GF-D8 (cell line): ENCODE measurements at regions not wholly inside any gene's neighbourhood (a gene's known extent, or its start where the extent isn't known, plus 50 kb on each side); places are given as distances from the start of the nearest gene placed in this dataset.

Source experiments
- DNase-seq: peaks from one replicate; lab custom pipeline; 2025; lab: John Stamatoyannopoulos, UW

DNA sequence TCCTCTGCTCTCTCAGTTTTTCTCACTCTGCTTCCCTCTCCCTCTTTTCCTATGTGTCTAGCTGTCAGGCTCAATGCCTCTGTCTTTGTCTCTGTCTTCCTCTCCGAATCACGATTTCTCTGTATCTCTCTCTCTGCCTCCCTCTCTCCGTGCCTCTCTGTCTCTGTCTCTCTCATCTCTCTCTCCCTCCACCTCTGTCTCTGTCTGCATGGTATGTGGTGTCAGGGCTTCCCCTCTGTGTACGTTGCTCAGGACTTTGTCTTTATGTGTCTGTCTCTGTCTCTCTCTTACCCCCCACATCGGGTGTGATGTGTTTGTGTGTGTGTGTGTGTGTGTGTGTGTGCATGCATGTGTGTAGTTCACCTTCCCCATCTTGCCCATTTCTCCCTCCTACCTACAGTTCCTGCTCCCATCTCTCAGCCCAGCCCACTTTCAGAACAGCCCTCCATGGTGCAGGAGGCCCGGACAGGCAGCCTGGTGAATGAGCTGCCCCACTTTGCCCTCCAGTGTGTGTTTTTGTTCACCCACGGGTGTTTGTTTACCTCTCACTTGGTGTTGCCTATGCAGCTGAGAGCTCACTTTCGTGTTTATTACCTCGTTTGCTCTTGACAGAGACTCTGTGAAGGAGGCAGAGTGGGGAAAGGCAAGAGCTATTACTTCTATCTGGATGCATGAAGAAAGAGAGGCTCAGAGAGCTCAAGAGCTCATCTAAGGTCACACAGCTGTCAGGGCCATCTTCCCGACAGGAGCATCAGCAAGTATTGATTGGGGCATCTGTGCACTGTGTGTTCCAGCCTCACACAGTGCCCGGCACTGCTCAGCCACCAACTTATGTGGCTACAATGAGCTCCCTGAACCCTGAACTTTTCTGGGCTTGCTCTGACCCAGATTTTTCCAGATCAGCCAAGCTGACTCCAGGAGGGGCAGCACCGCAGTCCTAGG is 163.5 kb upstream of the ZMIZ1 start:
- DNase-seq, result no peak

DNA sequence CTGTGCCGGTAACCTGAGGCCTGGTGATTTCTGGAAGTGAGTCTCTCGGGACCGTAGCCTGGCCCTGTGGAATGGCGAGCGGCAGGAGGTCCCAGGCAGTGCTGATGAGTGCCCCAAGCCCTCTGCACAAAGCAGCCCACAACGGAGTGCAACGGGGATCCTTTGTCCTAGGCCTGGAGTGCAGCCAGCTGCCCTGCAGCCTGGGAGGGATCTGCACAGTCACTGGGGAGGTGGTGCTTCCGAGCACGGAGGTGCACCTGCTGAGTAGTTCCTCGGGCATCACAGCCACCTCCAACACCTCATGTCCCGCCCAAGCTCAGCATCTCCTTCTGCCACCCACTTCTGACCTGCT is 162.8 kb upstream of the ZMIZ1 start:
- DNase-seq, result no peak

DNA sequence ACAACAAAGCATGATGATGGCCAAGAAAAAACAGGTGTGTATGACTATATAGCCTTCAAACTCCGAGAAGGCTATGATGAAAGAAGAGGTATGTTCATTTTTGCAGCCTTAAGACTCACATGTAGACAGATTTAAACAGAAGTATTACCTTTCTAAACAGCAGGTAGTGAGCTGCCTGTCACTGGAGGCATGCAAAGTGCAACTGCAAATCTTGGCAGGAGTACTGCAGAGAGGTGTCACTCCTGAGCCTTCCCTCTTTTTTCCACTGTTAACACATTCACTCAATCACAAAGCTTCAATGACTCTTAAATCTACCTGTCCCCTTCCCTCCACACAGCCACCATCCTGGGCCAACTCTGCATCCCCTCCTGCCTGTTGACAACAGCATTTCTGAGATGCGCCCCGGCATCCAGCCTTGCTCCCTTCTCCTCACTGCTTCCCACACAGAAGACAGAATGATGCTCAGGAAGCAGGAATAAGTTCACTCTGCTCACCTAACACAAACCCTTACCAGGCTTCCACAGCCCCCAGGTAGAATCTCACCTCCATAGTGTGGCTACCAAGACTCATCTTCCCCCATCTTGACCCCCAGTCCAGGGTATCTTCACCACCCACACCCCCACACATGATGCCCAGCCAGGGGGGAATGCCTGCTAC is 161.9 kb upstream of the ZMIZ1 start:
- no peak for DNase-seq

DNA sequence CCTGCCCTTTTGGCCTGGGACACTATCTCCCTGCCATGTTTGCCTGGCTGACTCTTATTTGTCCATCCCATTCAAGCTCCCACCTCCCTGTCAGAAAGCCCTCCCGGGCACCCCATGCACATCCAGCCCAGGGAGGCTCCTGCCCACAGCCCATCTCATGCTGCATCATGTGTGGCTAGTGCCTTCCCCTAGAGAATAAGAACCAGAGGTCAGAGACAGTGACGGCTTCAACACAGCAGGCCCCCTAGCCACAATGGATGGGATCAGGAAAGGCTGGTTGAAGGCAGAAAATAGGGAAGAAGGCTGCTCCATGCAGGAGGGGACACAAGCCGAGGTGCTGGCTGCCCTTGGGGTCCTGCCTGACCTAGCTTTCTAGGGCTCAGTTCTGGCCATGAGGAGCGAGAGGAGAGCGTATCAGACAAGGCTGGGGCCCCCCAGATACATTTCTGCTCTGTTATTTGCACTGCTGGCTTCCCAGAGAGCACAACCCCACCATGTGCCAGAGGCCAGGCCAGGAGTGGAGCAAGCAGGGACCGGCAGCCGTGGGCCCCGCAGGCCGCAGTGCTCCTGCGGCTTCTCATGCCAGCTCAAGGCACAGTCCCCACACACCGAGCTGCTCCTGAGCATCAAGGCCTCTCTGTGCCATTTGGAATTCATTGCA is 161.1 kb upstream of the ZMIZ1 start:
- DNase-seq, result no peak

DNA sequence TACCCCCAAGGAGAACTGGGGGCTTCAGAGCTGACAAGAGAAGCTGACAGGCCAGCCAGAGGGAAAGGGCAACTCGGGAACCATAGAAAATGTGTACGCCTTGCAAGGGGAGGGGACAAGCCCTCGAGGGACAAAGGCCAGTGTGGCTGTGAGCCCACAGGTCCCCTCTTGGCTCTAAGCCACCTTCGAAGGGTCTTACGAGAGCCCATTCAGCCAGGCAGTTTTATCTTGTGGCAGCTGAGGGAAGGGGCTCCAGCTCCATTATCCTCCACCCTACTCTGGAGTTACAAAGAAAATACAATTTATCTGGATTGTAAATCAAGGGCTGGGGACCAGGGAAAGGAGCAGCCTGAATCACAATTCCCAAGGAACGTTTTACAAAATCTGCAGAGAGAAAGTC is 159.5 kb upstream of the ZMIZ1 start:
- no peak for DNase-seq

DNA sequence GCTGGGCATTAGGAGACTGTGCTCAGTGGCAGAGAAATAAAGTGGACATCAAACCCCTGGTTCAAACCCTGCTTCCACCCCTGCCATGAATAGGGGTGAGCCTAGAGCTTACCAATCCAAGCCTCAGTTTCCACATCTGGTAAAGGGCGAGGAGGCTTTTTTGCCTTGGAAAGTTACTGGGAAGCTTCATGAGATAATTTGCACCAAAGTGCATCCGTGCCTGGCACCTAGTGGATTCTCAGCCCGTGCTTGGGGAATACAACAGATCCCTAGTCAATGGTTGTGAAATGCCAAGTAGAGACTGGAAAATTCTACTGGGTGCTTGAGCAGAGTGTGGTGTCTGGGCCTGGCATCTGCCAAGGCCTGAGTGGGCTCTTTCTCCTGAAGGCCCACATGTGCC is 158.7 kb upstream of the ZMIZ1 start:
- DNase-seq, result no peak

DNA sequence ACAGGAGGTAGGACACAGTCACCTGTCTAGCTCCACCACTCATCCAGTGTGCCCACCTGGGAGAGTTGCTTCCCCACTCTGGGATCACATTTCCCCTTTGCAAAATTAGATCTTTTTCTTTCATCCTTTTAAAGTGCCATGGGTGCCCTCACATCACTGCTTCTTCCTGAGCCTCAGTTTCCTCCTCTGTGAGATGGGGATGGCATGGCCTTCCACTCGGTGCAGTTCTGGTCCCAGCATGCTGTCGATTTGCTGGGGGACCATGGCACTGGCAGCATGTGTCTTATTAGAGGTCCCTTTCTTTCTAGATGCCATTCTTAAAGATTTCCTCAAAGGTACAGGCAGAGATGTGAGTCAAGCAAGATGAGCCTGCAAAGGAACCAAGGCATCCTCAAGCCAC is 158.3 kb upstream of the ZMIZ1 start:
- no peak for DNase-seq

DNA sequence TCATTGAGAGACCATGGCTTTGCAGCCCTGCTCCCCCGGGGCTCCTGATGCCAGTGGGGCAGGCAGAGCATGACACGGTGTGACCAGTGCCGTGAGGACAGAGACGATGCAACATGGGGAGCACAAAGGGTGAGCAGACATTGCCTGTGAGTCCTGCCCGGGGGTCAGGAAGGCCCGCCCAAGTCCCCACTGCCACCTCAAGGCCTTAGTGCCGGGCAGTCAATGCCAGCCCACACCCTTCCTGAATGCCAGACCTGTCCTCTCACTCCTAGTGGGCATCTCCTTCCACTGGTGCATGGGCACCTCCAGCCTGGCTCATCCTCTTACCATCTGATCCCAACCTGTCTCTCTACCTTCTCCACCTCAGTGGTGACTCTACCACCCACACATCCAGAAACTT is 157.9 kb upstream of the ZMIZ1 start:
- no peak for DNase-seq

DNA sequence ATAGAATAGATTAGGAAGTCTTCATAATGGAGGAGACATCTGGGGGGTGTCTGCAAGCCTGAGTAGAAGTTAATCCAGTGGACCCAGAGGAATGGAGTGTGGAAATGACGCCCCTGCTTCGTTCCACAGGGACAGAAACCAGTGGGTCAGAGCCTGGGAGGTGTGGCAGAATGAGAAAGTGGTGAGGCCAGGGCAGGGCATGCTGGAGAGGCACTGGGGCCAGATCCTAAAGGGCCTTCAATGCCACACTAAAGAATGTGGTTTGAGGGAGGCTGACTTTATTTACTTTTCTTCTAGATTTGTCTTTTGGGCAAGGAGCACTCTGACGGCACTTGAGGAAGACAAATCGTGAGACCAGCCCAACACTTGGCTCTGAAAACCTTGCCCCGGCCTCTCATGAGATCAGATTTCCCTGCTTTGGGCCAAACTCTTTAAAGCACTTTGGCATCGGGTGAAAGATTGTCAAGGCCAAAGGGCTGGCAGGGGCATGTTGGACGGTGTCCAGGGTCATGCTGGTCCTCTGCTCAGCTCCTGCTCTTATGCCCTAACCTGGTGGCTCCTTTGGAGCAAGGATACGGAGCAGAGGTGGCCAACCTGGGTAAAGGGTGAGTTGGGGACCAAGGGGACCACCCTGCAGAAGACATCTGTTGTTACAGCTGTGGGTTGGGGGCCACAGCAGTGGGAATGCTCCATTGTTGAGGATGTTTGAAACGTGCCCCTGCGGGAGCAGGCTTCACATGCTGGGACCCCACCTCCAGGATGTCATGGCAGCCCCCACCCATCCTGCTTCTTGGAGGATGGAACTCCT is 157.0 kb upstream of the ZMIZ1 start:
- no peak for DNase-seq

DNA sequence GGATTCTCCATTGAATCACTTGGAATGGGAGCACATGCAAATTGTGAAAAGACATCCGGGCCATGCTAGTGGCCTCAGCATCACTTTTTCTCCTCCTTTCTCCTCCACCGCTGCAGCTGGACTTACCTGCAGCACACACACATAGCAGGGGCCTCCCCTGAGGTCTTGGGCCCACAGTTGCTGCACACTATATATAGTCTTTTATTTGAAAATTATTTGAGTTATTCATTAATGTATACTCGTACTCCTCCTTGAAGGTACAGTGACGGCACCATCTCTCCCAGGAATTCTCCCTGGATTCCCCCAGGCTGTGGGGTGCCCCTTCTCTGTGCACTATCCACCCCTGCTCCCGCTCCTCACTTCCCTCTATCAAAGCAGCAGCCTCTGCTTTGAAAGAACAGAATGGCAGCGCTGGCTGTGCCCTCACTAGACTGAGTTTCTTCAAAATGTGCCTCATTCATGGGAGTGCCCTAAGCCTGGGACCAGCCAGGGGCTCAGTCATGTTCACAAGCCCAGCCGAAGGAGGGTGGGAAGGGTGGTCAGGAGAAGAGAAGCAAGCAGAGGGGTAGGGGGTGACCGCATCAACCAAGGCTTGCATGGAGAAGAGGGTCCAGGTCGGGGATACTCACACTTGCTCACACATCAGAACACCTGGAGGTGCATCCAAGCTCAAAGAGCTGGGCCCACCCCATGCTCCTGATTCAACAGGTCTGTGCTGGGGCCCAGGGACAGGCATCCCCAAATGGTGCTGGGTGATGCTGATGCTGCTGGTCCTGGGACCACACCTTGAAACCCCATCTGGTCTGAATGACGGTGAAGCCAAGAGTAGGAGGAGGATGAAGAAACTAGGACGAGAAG is 156.2 kb upstream of the ZMIZ1 start:
- no peak for DNase-seq

DNA sequence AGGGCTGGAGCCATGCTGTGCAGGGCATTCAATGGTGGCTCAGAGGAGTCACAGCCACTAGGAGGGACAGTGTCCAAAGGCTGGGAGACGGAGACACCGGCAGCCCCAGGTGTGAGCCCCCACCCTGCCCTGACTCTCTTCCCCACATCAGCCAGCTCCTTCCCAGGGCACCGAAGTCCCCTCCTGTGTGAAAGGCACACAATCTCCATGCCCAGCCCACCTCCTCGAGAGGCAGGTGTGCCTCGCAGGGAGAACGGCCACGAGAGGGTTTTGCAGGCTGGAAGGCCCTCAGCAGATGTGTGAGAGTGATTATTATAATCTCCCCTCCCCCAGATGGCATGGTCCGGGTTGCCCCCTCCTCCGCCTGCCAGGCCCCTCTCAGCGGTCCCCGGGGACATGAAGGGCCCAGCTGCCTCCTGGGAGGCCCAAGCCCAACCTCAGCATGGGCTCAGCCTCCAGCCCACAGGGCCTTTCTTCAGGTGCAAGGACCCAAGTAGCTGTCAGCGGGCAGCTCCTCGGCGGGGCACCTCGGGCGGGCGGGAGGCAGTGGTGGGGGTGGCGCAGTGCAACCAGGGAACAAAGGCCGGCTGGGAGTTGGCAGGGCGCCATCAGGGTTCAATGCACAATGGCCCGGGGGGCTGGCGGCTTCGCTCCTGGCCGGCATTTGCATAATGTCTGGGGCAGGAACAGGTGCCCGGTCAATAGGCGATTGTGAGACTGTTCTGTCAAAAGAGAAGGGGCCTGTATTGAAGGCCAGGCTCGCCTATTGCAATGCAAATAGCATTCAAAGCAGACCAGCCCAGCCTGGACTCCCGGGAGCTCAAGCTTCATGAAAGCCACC is 155.3 kb upstream of the ZMIZ1 start:
- no peak for DNase-seq

DNA sequence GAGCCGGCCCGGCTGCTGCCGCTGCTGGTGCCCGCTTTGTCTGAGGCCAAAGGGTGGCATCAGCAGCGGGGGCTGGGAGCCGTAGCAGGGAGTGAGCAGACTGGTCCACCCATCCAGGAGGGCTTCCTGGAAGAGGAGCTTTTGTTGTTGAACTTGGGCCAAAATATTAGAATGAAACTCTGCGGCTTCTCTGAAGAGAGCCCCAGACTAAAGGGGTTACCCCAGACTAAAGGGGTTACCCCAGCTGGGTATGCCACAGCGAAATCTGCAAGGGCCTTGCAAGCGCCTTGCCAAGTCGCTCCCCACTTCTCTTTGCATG is 154.7 kb upstream of the ZMIZ1 start:
- DNase-seq, result no peak

DNA sequence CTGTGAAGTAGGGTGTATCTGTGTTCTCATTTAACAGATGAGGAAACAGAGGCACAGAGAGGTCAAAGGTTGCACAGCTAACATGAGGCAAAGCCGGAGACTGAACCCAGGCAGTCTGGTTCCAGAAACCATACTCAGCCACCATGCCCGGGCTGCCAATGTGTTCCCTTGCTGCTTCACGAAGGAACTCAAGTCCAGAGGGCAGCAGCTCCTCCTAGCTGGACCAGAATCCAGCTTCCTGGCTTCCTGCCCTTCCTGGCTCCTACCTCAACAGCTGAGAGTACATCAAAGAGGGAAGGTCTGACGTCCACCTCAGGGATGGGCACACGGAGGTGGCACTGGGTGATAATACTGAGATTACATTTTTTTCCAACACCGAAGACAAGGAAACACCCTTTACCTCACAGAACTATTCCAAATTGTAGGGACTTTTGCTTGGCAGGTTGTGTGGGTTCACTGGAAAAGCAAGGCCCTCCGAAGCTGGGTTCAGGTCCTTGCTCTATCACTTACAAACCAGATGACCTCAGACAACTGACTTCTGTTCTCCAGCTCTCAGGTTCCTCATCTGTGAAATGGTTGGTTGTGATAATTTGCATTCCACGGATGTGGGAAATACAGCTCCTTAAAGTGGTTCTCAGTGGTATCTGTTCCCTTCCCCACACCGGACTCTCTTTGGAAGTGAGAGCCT is 154.1 kb upstream of the ZMIZ1 start:
- DNase-seq, result no peak

DNA sequence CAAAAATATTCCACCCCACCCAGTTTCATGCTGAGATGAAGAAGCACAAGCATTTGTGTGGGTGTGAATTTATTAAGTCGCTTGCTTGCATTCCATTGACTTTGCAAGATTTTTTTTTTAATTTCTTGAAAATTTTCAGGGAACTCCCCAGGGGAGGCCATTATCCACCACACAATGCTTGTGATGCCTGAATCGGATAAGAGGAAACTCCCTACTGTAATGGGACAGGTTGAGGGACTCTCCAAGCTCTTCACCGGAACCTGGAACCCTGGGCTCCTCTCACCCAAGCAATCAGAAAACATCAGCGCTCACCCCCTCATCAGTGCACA is 153.6 kb upstream of the ZMIZ1 start:
- no peak for DNase-seq

DNA sequence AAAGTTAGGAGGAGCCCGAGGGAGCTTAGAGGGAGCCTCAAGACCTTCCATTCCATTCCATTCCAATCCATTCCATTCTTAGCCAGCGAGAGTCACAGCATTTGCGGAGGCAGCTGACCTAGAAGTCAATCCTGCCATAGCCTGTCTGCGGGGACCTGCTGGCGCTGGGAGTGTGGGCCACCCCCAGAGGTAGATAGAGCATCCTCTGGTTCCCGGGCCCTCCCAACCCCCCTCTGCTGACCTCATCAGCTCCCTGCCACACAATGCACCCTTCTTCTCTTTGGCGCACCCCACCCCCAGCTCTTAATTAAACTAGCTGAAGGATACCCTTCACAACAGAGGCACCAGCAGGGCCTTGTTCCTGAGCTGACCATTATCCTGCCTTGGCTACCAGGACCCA is 152.5 kb upstream of the ZMIZ1 start:
- DNase-seq, result no peak

DNA sequence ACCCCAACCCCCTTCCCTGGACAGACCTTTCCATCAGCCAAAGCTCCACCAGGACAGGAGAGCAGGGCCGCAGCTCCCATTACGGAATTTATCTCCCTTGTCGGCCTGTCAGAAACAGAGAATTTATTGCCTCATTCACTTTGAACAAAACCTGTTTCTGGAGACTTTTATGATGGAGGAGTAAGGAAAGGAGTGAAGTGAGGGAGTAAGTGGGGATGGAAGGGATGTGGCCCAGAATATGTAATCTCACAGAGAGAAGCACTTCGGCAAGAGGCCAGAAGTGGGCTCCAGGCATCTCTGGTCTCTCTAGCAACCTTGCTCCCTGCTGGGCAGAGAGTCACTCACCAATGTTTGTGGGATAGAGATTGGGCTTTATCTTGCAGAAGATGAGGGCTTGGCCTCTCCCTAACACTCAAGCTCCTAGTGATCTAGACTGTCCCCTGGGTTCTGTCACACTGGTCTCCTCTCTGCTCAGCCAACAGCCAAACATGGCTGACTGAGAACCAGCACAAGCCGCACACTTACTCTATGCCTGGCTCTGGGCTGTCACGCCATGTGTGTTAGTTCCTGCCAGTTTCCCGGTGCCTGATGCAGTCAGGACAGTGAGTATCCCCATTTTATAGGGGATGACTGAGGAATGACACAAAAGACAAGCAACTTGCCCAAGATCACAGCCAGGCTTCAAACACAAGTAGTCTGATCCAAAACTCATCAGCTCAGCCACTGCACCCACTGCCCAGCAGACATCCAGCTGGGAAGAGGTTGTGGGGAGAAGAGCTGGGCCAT is 149.4 kb upstream of the ZMIZ1 start:
- DNase-seq, result no peak

DNA sequence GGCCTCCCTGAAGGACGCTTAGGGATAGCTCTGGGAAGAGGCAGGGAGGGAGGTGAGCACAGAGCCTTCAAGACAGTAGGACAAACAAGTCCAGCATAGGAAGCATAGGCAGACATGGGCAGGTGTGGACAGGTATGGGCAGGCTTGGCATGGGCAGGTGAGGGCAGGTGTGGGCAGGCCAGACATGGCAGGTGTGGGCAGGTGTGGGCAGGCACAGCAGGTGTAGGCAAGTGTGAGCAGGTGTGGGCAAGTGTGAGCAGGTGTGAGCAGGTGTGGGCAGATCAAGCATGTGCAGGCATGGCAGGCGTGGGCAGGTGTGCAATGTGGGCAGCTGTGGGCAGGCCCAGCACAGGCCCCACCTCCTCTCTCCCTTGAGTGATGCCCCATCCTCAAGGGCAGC is 148.8 kb upstream of the ZMIZ1 start:
- DNase-seq, result no peak

DNA sequence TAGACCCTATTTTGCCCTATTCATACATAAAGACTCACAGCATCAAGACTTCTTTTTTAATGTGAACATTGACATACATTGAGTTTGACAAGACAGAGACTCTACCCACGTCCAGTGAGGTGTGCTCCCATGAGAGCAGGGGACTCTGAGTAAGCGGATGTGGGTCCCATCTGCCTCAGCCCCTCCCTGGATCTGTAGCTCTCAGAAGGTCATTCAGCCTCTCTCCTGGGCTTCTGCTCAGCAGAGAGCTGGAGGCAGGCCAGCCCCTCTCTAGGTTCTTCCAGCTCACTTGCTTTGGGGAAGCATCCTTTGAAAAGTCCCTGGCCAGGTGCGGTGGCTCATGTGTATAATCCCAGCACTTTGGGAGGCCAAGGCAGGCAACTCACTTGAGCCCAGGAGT is 146.9 kb upstream of the ZMIZ1 start:
- no peak for DNase-seq

DNA sequence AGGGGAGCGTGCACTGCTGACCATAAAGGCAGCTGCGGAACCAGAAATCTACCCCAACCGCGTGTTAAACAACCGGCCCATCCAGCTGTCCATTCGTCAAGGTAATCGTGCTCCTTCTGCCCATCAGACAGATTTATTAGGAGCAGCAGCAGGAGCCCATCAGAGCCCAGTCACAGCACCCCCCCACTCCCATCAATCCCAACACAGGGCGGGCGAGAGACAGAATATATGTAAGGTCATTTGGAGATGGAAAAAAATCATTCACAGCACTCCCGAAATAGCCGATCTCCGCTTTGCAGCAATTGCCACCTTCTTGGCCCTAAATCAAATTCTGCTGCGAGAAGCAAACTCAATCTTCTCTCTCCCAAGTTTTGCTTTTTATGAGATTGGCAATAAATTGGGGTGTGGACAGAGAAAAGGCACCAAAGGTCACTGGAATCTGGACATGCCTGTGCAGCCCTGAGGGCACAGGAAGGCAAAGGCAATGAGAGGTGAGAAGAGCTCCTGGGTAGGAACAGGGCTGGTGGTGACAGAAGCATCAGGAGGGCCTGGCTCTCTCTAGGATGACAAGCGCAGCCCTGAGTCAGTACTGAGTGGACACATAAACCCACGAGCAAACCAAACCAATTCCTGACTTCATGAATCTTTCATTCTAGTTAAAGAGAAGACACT is 145.0 kb upstream of the ZMIZ1 start:
- DNase-seq, result no peak
